ENCODE measurements at regions not wholly inside any gene's neighbourhood (a gene's known extent, or its start where the extent isn't known, plus 50 kb on each side); places are given as distances from the start of the nearest gene placed in this dataset.
A peak's percentile ranks its signal among the peaks of the same experiment; 100 is the strongest.

- no peaks in the 10 kb centered on the region for H3K27me3 ChIP-seq
- intact Hi-C loops (cut with DNase I; ENCODE audit: low total_unique reads), result no loop called here
- no peaks in the 10 kb centered on the region for H3K36me3 ChIP-seq
- TF ChIP-seq CTCF (IDR thresholded peaks at IDR 0.05), result no peak
- TF ChIP-seq POLR2A (IDR thresholded peaks at IDR 0.05), result peak in 1 of 2 donors; percentile 16
- peak; percentile 68 to 73 for DNase-seq
- H3K27ac ChIP-seq, result peak overlapping the region; percentile 89 to 94
- peaks cover 4 to 15% of the 10 kb centered on the region in 2 donors for H3K4me1 ChIP-seq
- no peak overlapping the region for H3K4me3 ChIP-seq
- H3K9me3 ChIP-seq, result no peaks in the 10 kb centered on the region
Observed at GRCh38 chr3:16060358-16060852, 114.1 kb upstream of the GALNT15 start.

- peaks cover 4 to 15% of the 10 kb centered on the region in 2 donors for H3K4me1 ChIP-seq
- peak overlapping the region; percentile 89 to 94 for H3K27ac ChIP-seq
- intact Hi-C loops (cut with DNase I; ENCODE audit: low total_unique reads), result no loop called here
- no peaks in the 10 kb centered on the region for H3K27me3 ChIP-seq
- H3K36me3 ChIP-seq, result no peaks in the 10 kb centered on the region
- TF ChIP-seq CTCF (IDR thresholded peaks at IDR 0.05), result no peak
- no peak for TF ChIP-seq POLR2A (IDR thresholded peaks at IDR 0.05)
- H3K4me3 ChIP-seq, result no peak overlapping the region
- H3K9me3 ChIP-seq, result no peaks in the 10 kb centered on the region
- DNase-seq, result peak; percentile 79 to 86
Observed at GRCh38 chr3:16060945-16061344, 113.5 kb upstream of the GALNT15 start.

- Histone ChIP-seq H3K27ac (peak overlapping the region; percentile 89 to 94), H3K27me3 (no peaks in the 10 kb centered on the region), H3K4me1 (peaks cover 4 to 15% of the 10 kb centered on the region in 2 donors), H3K9me3 (no peaks in the 10 kb centered on the region), H3K4me3 (no peak overlapping the region), H3K36me3 (no peaks in the 10 kb centered on the region)
- no peak for DNase-seq
- intact Hi-C loops (cut with DNase I; ENCODE audit: low total_unique reads), result no loop called here
- TF ChIP-seq CTCF (IDR thresholded peaks at IDR 0.05), result no peak
Observed at GRCh38 chr3:16061491-16061890, 113.0 kb upstream of the GALNT15 start.

- Histone ChIP-seq H3K27me3 (no peaks in the 10 kb centered on the region), H3K4me1 (peaks cover 4 to 15% of the 10 kb centered on the region in 2 donors), H3K36me3 (no peaks in the 10 kb centered on the region), H3K27ac (peak overlapping the region; percentile 76 to 88), H3K9me3 (no peaks in the 10 kb centered on the region), H3K4me3 (no peak overlapping the region)
- intact Hi-C loops (cut with DNase I; ENCODE audit: low total_unique reads), result no loop called here
- DNase-seq, result no peak
- TF ChIP-seq POLR2A (IDR thresholded peaks at IDR 0.05) (no peak), CTCF (IDR thresholded peaks at IDR 0.05) (no peak)
Observed at GRCh38 chr3:16063603-16064002, 110.9 kb upstream of the GALNT15 start.

GRCh38 chr3:16064642-16065414 is 109.7 kb upstream of the GALNT15 start:
- H3K27ac ChIP-seq, result peak overlapping the region; percentile 76 to 88
- DNase-seq, result peak; percentile 80 to 90

More at GRCh38 chr3:16064642-16065414, 109.7 kb upstream of the GALNT15 start:
- H3K4me3 ChIP-seq, result no peak overlapping the region
- intact Hi-C loops (cut with DNase I; ENCODE audit: low total_unique reads), result no loop called here
- TF ChIP-seq CTCF (IDR thresholded peaks at IDR 0.05), result no peak
- TF ChIP-seq POLR2A (IDR thresholded peaks at IDR 0.05), result no peak
- H3K9me3 ChIP-seq, result no peaks in the 10 kb centered on the region
- H3K36me3 ChIP-seq, result no peaks in the 10 kb centered on the region
- peaks cover 2 to 7% of the 10 kb centered on the region in 2 donors for H3K4me1 ChIP-seq
- H3K27me3 ChIP-seq, result no peaks in the 10 kb centered on the region

All from uterus (tissue), 3 donors.